Neural cell (in vitro differentiated cells): ENCODE measurements at regions not wholly inside any gene's neighbourhood (a gene's known extent, or its start where the extent isn't known, plus 50 kb on each side); places are given as distances from the start of the nearest gene placed in this dataset.

Source experiments
- EP300 ChIP-seq: fragments of 450-650 bp; conservative IDR thresholded peaks from 2 replicates; pipeline ENCODE4 v1.6.1; 2014; ENCODE audit warnings: antibody characterized with exemption, mild to moderate bottlenecking, moderate library complexity; ENCODE audit not compliant: poor library complexity, severe bottlenecking
- EZH2 ChIP-seq: fragments of 200-600, 300-800 bp; shearing (Covaris generic), sonication (generic); IDR thresholded peaks from 2 replicates; pipeline ENCODE4 v1.6.1; 2014; ENCODE audit warnings: antibody characterized with exemption, low read length, borderline replicate concordance, mild to moderate bottlenecking; ENCODE audit not compliant: insufficient read depth, poor library complexity, severe bottlenecking
- RAD21 ChIP-seq: fragments of 450-650 bp; conservative IDR thresholded peaks from 2 replicates; pipeline ENCODE4 v1.6.1; 2014; ENCODE audit warnings: antibody characterized with exemption, mild to moderate bottlenecking, moderate library complexity
- SMC3 ChIP-seq: fragments of 450-650 bp; conservative IDR thresholded peaks from 2 replicates; pipeline ENCODE4 v1.6.1; 2014; ENCODE audit warnings: antibody characterized with exemption, mild to moderate bottlenecking, moderate library complexity; ENCODE audit not compliant: poor library complexity
- TAF1 ChIP-seq: IDR thresholded peaks from 2 replicates; pipeline ENCODE4 v1.6.1; 2012; ENCODE audit warnings: low read depth
- TF ChIP-seq, protein P1 (sequence below): fragments of 450-650 bp; IDR thresholded peaks from 2 replicates; pipeline ENCODE4 v1.5.1; 2014; ENCODE audit warnings: antibody characterized with exemption, mild to moderate bottlenecking, moderate library complexity; ENCODE audit not compliant: poor library complexity, severe bottlenecking

DNA sequence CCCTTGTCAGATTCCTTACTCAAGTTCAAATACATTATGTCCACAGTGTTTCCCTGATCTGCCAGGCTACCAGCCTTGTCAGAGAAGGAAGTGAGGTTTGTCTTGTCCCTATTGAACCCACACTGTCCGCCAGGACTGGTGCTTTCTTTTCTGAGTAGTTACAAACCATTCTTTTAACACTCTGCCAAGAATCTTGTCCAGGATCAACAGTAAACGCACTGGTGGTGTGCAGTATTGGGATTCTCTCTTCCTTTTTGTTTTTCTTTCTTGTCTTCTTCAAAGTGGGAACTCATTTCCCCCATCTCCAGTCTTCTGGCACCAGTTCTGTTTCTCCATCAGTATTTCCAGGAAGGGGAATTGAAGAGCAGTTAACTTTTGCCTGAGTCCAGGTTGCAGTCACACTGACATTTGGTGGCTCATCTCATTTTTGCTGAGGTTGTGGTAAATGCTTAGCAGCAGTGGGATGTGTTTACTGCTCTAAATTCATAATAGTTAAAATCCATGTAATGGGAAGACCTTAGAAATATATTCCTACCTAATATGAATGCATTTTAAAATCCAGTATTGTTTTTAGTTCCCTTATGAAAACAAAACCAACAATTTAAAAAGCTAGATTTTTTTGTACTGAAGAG lies 295.3 kb downstream of the PRL start:
- TF ChIP-seq, protein P1, sequence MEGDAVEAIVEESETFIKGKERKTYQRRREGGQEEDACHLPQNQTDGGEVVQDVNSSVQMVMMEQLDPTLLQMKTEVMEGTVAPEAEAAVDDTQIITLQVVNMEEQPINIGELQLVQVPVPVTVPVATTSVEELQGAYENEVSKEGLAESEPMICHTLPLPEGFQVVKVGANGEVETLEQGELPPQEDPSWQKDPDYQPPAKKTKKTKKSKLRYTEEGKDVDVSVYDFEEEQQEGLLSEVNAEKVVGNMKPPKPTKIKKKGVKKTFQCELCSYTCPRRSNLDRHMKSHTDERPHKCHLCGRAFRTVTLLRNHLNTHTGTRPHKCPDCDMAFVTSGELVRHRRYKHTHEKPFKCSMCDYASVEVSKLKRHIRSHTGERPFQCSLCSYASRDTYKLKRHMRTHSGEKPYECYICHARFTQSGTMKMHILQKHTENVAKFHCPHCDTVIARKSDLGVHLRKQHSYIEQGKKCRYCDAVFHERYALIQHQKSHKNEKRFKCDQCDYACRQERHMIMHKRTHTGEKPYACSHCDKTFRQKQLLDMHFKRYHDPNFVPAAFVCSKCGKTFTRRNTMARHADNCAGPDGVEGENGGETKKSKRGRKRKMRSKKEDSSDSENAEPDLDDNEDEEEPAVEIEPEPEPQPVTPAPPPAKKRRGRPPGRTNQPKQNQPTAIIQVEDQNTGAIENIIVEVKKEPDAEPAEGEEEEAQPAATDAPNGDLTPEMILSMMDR: no peak
- no peak for TF ChIP-seq EZH2
- TF ChIP-seq TAF1: no peak
- TF ChIP-seq EP300: no peak
- TF ChIP-seq RAD21: no peak
- TF ChIP-seq SMC3: no peak
